Panc1 (cell line): ENCODE measurements at regions not wholly inside any gene's neighbourhood (a gene's known extent, or its start where the extent isn't known, plus 50 kb on each side); places are given as distances from the start of the nearest gene placed in this dataset.

ENCODE experiments used
- CTCF ChIP-seq: fragments of 450-650 bp; IDR thresholded peaks from 2 replicates; pipeline ENCODE4 v1.5.1; 2017; ENCODE audit warnings: mild to moderate bottlenecking
- POLR2AphosphoS5 ChIP-seq: IDR thresholded peaks from 2 replicates; pipeline ENCODE4 v1.6.1; 2012; ENCODE audit warnings: mild to moderate bottlenecking, low read depth, low read length, moderate library complexity
- REST ChIP-seq, 2 experiments: IDR thresholded peaks; 2 replicates each; pipeline ENCODE4 v1.6.1; 2011 to 2012; ENCODE audit warnings: low read depth in 2 of 2, control low read depth in 1 of 2, low read length in 1 of 2, mild to moderate bottlenecking in 1 of 2, moderate library complexity in 1 of 2; ENCODE audit not compliant: insufficient read depth in 1 of 2

GRCh38 chr2:144279165-144279564 lies 240.8 kb downstream of the ZEB2 start:
- TF ChIP-seq CTCF (no peak), POLR2AphosphoS5 (no peak), REST (IDR thresholded peaks at IDR 0.05; ENCODE audit: insufficient read depth in 1 of 2, low read depth in 2 of 2, low read length in 1 of 2) (no peak)
